Keratinocyte (primary cell): ENCODE measurements at regions not wholly inside any gene's neighbourhood (a gene's known extent, or its start where the extent isn't known, plus 50 kb on each side); places are given as distances from the start of the nearest gene placed in this dataset.
A peak's percentile ranks its signal among the peaks of the same experiment; 100 is the strongest.

ENCODE experiments used
- DNase-seq: peaks from one replicate; pipeline ENCODE4 v3.0.0-alpha.2; 2011; ENCODE audit warnings: low read depth, missing footprints, low spot score
- FAIRE-seq: peaks from 2 replicates; lab custom pipeline; 2011; peaks lifted over from hg19 to GRCh38; lab: Jason Lieb, UNC
- H2AFZ ChIP-seq: 2 replicates; pipeline ENCODE4 v1.6.0; 2012; ENCODE audit warnings: low read length, control low read depth, inconsistent platforms; ENCODE audit not compliant: control insufficient read depth
- H3K27ac ChIP-seq: 2 replicates; pipeline ENCODE4 v1.5.1; 2011; ENCODE audit warnings: low read length; ENCODE audit not compliant: control insufficient read depth, insufficient read depth
- H3K27me3 ChIP-seq: 3 replicates; pipeline ENCODE4 v1.6.0; 2011; ENCODE audit warnings: low read length; ENCODE audit not compliant: control insufficient read depth, insufficient read depth; ENCODE audit errors: extremely low read depth
- H3K36me3 ChIP-seq, 2 experiments: 2 replicates in 1 of 2; 3 replicates in 1 of 2; pipeline ENCODE4 v1.5.1; 2011; ENCODE audit warnings: low read length in 2 of 2, mild to moderate bottlenecking in 1 of 2; ENCODE audit not compliant: control insufficient read depth in 2 of 2, insufficient read depth in 2 of 2; ENCODE audit errors: extremely low read depth in 1 of 2
- H3K4me1 ChIP-seq: 3 replicates; pipeline ENCODE4 v1.5.1; 2011; ENCODE audit warnings: low read length; ENCODE audit not compliant: control insufficient read depth, insufficient read depth; ENCODE audit errors: extremely low read depth
- H3K4me2 ChIP-seq: 3 replicates; pipeline ENCODE4 v1.6.0; 2011; ENCODE audit warnings: low read depth, low read length; ENCODE audit not compliant: control insufficient read depth, insufficient read depth; ENCODE audit errors: extremely low read depth
- H3K4me3 ChIP-seq, 3 experiments: fragments of 200-600 bp in 1 of 3; sonication (generic) in 1 of 3; 2 replicates in 2 of 3; 3 replicates in 1 of 3; pipeline ENCODE4 v1.5.1; 2011 to 2016; ENCODE audit warnings: low read length in 3 of 3, mild to moderate bottlenecking in 3 of 3, control low read depth in 2 of 3, inconsistent platforms in 1 of 3, low read depth in 1 of 3, mixed read lengths in 1 of 3, mixed run types in 1 of 3, moderate library complexity in 1 of 3; ENCODE audit not compliant: control insufficient read depth in 2 of 3, insufficient read depth in 2 of 3; ENCODE audit errors: extremely low read depth in 1 of 3
- H3K79me2 ChIP-seq: 2 replicates; pipeline ENCODE4 v1.6.0; 2012; ENCODE audit warnings: low read length; ENCODE audit not compliant: control insufficient read depth, insufficient read depth
- H3K9ac ChIP-seq: 3 replicates; pipeline ENCODE4 v1.6.0; 2011; ENCODE audit warnings: low read length; ENCODE audit not compliant: control insufficient read depth, insufficient read depth; ENCODE audit errors: extremely low read depth
- H3K9me1 ChIP-seq: 3 replicates; pipeline ENCODE4 v1.6.0; 2011; ENCODE audit warnings: low read length; ENCODE audit not compliant: control insufficient read depth, insufficient read depth; ENCODE audit errors: extremely low read depth
- H3K9me3 ChIP-seq: 2 replicates; pipeline ENCODE4 v1.5.1; 2012; ENCODE audit warnings: low read depth, low read length; ENCODE audit not compliant: control insufficient read depth
- H4K20me1 ChIP-seq: 3 replicates; pipeline ENCODE4 v1.6.0; 2011; ENCODE audit warnings: low read length; ENCODE audit not compliant: control insufficient read depth, insufficient read depth; ENCODE audit errors: extremely low read depth
- CTCF ChIP-seq, 3 experiments: IDR thresholded peaks in 1 of 3; conservative IDR thresholded peaks in 1 of 3; optimal IDR thresholded peaks in 1 of 3; 2 replicates in 2 of 3; 3 replicates in 1 of 3; pipeline versions ENCODE3 to v1.5.1; 2011; ENCODE audit warnings: low read length in 3 of 3, mild to moderate bottlenecking in 3 of 3, moderate library complexity in 2 of 3, control low read depth in 1 of 3, inconsistent platforms in 1 of 3; ENCODE audit not compliant: insufficient read depth in 2 of 3; ENCODE audit errors: extremely low read depth in 1 of 3
- EZH2 ChIP-seq: IDR thresholded peaks from one replicate; pipeline ENCODE4 v1.6.1; 2012; ENCODE audit warnings: inconsistent platforms, mild to moderate bottlenecking, low read length, moderate library complexity
- dilution Hi-C: fragments of 300-500 bp; cut with MboI; formaldehyde crosslinking; loops from one replicate; pipeline ENCODE4 v1.7.0; 2020; ENCODE audit warnings: low sequenced_read_pairs; ENCODE audit not compliant: extremely low pct_ligation_motif_present

GRCh38 chr3:20511863-20512505, 326.0 kb upstream of the SGO1 start:
- no peak for FAIRE-seq
- no peaks in the 10 kb centered on the region for H3K36me3 ChIP-seq
- no peaks in the 10 kb centered on the region for H3K27me3 ChIP-seq
- H3K9ac ChIP-seq: no peak overlapping the region
- no peaks in the 10 kb centered on the region for H4K20me1 ChIP-seq
- H3K9me1 ChIP-seq: no peaks in the 10 kb centered on the region
- TF ChIP-seq EZH2 (no peak), CTCF (optimal IDR thresholded peaks at IDR 0.05 in 1 of 3, IDR thresholded peaks at IDR 0.05 in 1 of 3, conservative IDR thresholded peaks at IDR 0.05 in 1 of 3; ENCODE audit: extremely low read depth in 1 of 3, insufficient read depth in 2 of 3, low read length in 3 of 3) (peak in 2 of 3 experiments; percentile 33 to 41)
- no peaks in the 10 kb centered on the region for H3K79me2 ChIP-seq
- H3K4me1 ChIP-seq: no peaks in the 10 kb centered on the region
- no peak overlapping the region for H3K27ac ChIP-seq
- H3K9me3 ChIP-seq: no peaks in the 10 kb centered on the region
- DNase-seq: no peak
- H3K4me2 ChIP-seq: no peak overlapping the region
- dilution Hi-C loops: no loop called here
- no peak overlapping the region for H3K4me3 ChIP-seq
- H2AFZ ChIP-seq: no peak overlapping the region

- no peak for DNase-seq
- no peaks in the 10 kb centered on the region for H3K36me3 ChIP-seq
- no peak overlapping the region for H3K9ac ChIP-seq
- dilution Hi-C loops: no loop called here
- H3K4me3 ChIP-seq: no peak overlapping the region
- no peaks in the 10 kb centered on the region for H4K20me1 ChIP-seq
- no peak for TF ChIP-seq CTCF (optimal IDR thresholded peaks at IDR 0.05 in 1 of 3, IDR thresholded peaks at IDR 0.05 in 1 of 3, conservative IDR thresholded peaks at IDR 0.05 in 1 of 3; ENCODE audit: extremely low read depth in 1 of 3, insufficient read depth in 2 of 3, low read length in 3 of 3)
- no peak for TF ChIP-seq EZH2
- no peak for FAIRE-seq
- no peaks in the 10 kb centered on the region for H3K27me3 ChIP-seq
- H3K27ac ChIP-seq: no peak overlapping the region
- no peak overlapping the region for H3K4me2 ChIP-seq
- H3K4me1 ChIP-seq: no peaks in the 10 kb centered on the region
- no peaks in the 10 kb centered on the region for H3K79me2 ChIP-seq
- H3K9me1 ChIP-seq: no peaks in the 10 kb centered on the region
- H2AFZ ChIP-seq: no peak overlapping the region
- H3K9me3 ChIP-seq: no peaks in the 10 kb centered on the region
Measured at GRCh38 chr3:20510396-20510795, 324.4 kb upstream of the SGO1 start.
